A673 (cell line): ENCODE measurements at regions not wholly inside any gene's neighbourhood (a gene's known extent, or its start where the extent isn't known, plus 50 kb on each side); places are given as distances from the start of the nearest gene placed in this dataset.

ENCODE experiments used
- BruUV-seq: library from RNA; stranded (reverse); fragments of 400-500 nt; replicated peaks from 2 replicates; lab custom pipeline; 2021; lab: Mats Ljungman, UMichigan
- CTCF ChIA-PET: fragments of 300-600 bp; sonication (Branson Sonifier 250); formaldehyde crosslinking; loops from one replicate; lab custom pipeline; 2022; ENCODE audit warnings: antibody characterized with exemption; lab: Charles Lee
- POLR2A ChIA-PET: fragments of 300-600 bp; sonication (Branson Sonifier 250); formaldehyde crosslinking; loops from one replicate; lab custom pipeline; 2022; ENCODE audit warnings: antibody characterized with exemption; ENCODE audit not compliant: low non-redundant PET; lab: Charles Lee
- DNase-seq: peaks from one replicate; pipeline ENCODE4 v3.0.0-alpha.2; 2015; ENCODE audit warnings: low spot score
- H3K27ac ChIP-seq: fragments of 200-600 bp; sonication (generic); 2 replicates; pipeline ENCODE4 v1.5.1; 2016; ENCODE audit warnings: mixed run types, low read depth, mild to moderate bottlenecking, mixed read lengths, antibody characterized with exemption, low read length; ENCODE audit not compliant: poor library complexity, severe bottlenecking
- H3K27me3 ChIP-seq: fragments of 200-600 bp; sonication (generic); replicated peaks from 2 replicates; pipeline ENCODE4 v1.6.1; 2017; ENCODE audit warnings: mixed run types, low read depth, mild to moderate bottlenecking, mixed read lengths, antibody characterized with exemption, low read length; ENCODE audit not compliant: insufficient read depth, poor library complexity
- H3K36me3 ChIP-seq: fragments of 200-600 bp; sonication (generic); 2 replicates; pipeline ENCODE4 v1.6.1; 2016; ENCODE audit warnings: mixed run types, mild to moderate bottlenecking, mixed read lengths, antibody characterized with exemption, low read length; ENCODE audit not compliant: insufficient read depth, poor library complexity, severe bottlenecking
- H3K4me1 ChIP-seq: fragments of 200-600 bp; sonication (generic); 2 replicates; pipeline ENCODE4 v1.6.1; 2017; ENCODE audit warnings: mixed run types, mild to moderate bottlenecking, mixed read lengths, antibody characterized with exemption, low read length; ENCODE audit not compliant: insufficient read depth, poor library complexity, severe bottlenecking
- H3K4me3 ChIP-seq: fragments of 200-600 bp; sonication (generic); 2 replicates; pipeline ENCODE4 v1.5.1; 2016; ENCODE audit warnings: low read depth, mixed run types, mild to moderate bottlenecking, mixed read lengths, low read length; ENCODE audit not compliant: poor library complexity, severe bottlenecking
- H3K9me3 ChIP-seq: fragments of 200-600 bp; sonication (generic); 2 replicates; pipeline ENCODE4 v1.6.1; 2016; ENCODE audit warnings: mixed run types, low read depth, mild to moderate bottlenecking, mixed read lengths, antibody characterized with exemption, low read length; ENCODE audit not compliant: poor library complexity, severe bottlenecking
- CTCF ChIP-seq: fragments of 300-800, 200-600 bp; sonication (generic); conservative IDR thresholded peaks from 2 replicates; pipeline ENCODE4 v1.5.1; 2017; ENCODE audit warnings: low read depth, mild to moderate bottlenecking, antibody characterized with exemption, low read length, moderate library complexity, mixed read lengths
- EZH2 ChIP-seq: fragments of 200-600 bp; sonication (generic); IDR thresholded peaks from 2 replicates; pipeline ENCODE4 v1.6.1; 2017; ENCODE audit warnings: borderline replicate concordance, low read depth, mild to moderate bottlenecking, mixed read lengths, antibody characterized with exemption, low read length; ENCODE audit not compliant: poor library complexity, severe bottlenecking
- intact Hi-C: fragments of 100-400 bp; cut with micrococcal nuclease; formaldehyde crosslinking; loops from one replicate; pipeline ENCODE4 v1.10.0; 2022; ENCODE audit not compliant: unreplicated experiment

GRCh38 chr12:105820429-105821125, 318.2 kb downstream of the NUAK1 start:
- TF ChIP-seq CTCF, result no peak
- TF ChIP-seq EZH2, result no peak
- Histone ChIP-seq H3K27ac (no peak overlapping the region), H3K36me3 (no peaks in the 10 kb centered on the region), H3K27me3 (no peaks in the 10 kb centered on the region), H3K9me3 (no peaks in the 10 kb centered on the region), H3K4me1 (no peaks in the 10 kb centered on the region), H3K4me3 (no peak overlapping the region)
- no TSS peak for BruUV-seq
- ChIA-PET CTCF (no interaction called here), POLR2A (no interaction called here)
- intact Hi-C loops, result no loop called here
- DNase-seq, result no peak

DNA sequence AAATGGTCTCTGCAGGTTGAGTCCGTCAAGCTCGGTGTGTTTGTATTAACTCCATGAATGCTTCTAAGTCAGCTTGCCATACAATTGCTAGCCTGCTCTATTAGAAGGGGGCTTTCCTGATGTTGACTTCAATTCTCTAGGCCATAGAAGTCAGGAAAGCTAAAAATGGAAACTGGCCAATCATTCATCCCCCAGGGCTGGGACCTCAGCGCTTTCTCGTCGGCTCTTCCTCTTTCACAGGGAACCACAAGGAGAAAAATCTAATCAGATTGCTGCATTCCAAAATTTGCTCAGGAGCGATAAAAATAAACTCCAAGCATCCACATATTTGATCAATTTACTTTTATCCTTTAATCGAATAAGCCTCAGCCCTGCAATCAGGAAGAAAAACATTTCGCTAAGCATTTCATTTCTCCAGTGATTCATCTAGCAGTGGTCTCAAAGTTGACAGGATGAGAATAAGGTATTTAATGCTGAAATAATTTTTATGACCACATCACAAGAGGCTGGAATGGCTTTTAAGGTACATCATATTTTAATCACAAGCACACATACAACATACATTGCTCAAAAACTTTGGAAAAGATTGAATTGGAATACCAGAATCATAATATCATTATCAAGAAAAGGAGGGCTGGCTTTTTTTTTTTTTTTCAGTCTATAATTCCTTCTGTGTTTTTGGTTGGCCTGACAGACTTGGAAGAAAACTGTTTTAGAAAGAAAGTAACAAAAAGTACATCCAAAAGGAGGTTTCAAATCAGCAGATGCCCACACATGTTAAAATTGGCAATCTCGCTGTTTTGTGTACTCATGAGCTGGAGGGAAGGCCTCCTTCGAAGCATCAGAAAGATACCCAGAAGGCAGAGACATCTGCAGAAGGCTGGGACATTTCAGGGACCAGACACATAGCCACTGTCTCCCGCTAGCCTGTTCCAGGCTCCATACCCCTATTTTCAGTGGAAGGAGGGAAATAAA, 316.3 kb downstream of the NUAK1 start:
- POLR2A ChIA-PET, result no interaction called here
- Histone ChIP-seq H3K4me1 (no peaks in the 10 kb centered on the region), H3K36me3 (no peaks in the 10 kb centered on the region), H3K27ac (no peak overlapping the region), H3K4me3 (no peak overlapping the region), H3K9me3 (no peaks in the 10 kb centered on the region), H3K27me3 (no peaks in the 10 kb centered on the region)
- DNase-seq, result no peak
- BruUV-seq, result no TSS peak
- CTCF ChIA-PET, result no interaction called here
- TF ChIP-seq CTCF (no peak), EZH2 (no peak)
- intact Hi-C loops, result no loop called here

DNA sequence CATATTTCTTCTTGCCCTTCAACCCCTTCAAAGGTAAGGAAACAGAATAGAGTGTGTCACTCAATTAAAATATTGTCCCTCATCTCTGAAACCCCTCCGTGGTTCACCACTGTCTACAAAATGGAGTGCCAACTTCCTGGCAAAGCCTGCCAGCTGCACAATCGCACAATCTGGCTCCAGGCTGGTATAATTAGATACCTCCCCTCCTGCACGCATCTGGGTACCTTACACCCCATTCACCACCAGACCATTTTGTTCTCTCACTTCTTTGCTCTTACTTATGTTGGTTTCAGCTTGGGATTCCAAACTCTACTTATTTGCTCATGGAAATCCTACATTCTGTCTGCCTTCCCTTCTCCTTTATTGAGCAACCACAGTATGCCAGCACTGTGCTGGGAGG, 314.9 kb downstream of the NUAK1 start:
- CTCF ChIA-PET, result no interaction called here
- POLR2A ChIA-PET, result no interaction called here
- no TSS peak for BruUV-seq
- no peaks in the 10 kb centered on the region for H3K9me3 ChIP-seq
- no peaks in the 10 kb centered on the region for H3K36me3 ChIP-seq
- H3K27ac ChIP-seq, result no peak overlapping the region
- intact Hi-C loops, result no loop called here
- DNase-seq, result no peak
- no peaks in the 10 kb centered on the region for H3K27me3 ChIP-seq
- no peak overlapping the region for H3K4me3 ChIP-seq
- no peaks in the 10 kb centered on the region for H3K4me1 ChIP-seq
- TF ChIP-seq CTCF (no peak), EZH2 (no peak)
